ENCODE measurements at regions not wholly inside any gene's neighbourhood (a gene's known extent, or its start where the extent isn't known, plus 50 kb on each side); places are given as distances from the start of the nearest gene placed in this dataset.

GRCh38 chr17:65403626-65404025 is 157.8 kb downstream of the AXIN2 start:
- no peaks in the 10 kb centered on the region for H3K4me1 Mint-ChIP-seq
- no peak overlapping the region for H3K4me3 Mint-ChIP-seq
- H3K27ac Mint-ChIP-seq = no peak overlapping the region
- no peaks in the 10 kb centered on the region for H3K36me3 Mint-ChIP-seq
- Histone ChIP-seq H3K9me3 (ENCODE audit: control insufficient read depth, insufficient read depth, low read length) (no peaks in the 10 kb centered on the region), H3K27ac (ENCODE audit: low read length) (no peak overlapping the region), H3K4me1 (ENCODE audit: control insufficient read depth, insufficient read depth, low read length) (no peaks in the 10 kb centered on the region), H3K36me3 (ENCODE audit: control insufficient read depth, insufficient read depth, low read length) (no peaks in the 10 kb centered on the region), H3K4me3 (ENCODE audit: low read length) (no peak overlapping the region), H3K27me3 (ENCODE audit: control insufficient read depth, insufficient read depth, low read length) (peaks cover 2% of the 10 kb centered on the region)
- no peaks in the 10 kb centered on the region for H3K9me3 Mint-ChIP-seq
- intact Hi-C loops (cut with micrococcal nuclease) = no loop called here
- WGBS (ENCODE audit: insufficient coverage) = 78% methylated on average over 4 of the region's 4 CpGs
- DNase-seq = no peak
- ATAC-seq = no peak
- TF ChIP-seq CTCF (IDR thresholded peaks at IDR 0.05) = no peak
- H3K27me3 Mint-ChIP-seq (ENCODE audit: low read depth in 2 of 2) = peaks cover 16 to 42% of the 10 kb centered on the region in 2 donors

- Histone ChIP-seq H3K4me1 (ENCODE audit: control insufficient read depth, insufficient read depth, low read length) (no peaks in the 10 kb centered on the region), H3K27ac (ENCODE audit: low read length) (no peak overlapping the region), H3K4me3 (ENCODE audit: low read length) (no peak overlapping the region), H3K27me3 (ENCODE audit: control insufficient read depth, insufficient read depth, low read length) (peaks cover 2% of the 10 kb centered on the region), H3K9me3 (ENCODE audit: control insufficient read depth, insufficient read depth, low read length) (no peaks in the 10 kb centered on the region), H3K36me3 (ENCODE audit: control insufficient read depth, insufficient read depth, low read length) (no peaks in the 10 kb centered on the region)
- DNase-seq (no peak), ATAC-seq (no peak)
- H3K9me3 Mint-ChIP-seq = no peaks in the 10 kb centered on the region
- peaks cover 17 to 35% of the 10 kb centered on the region in 2 donors for H3K27me3 Mint-ChIP-seq (ENCODE audit: low read depth in 2 of 2)
- TF ChIP-seq CTCF (IDR thresholded peaks at IDR 0.05) = no peak
- no peak overlapping the region for H3K4me3 Mint-ChIP-seq
- WGBS (ENCODE audit: insufficient coverage) = 85% methylated on average over 18 of the region's 19 CpGs
- H3K27ac Mint-ChIP-seq = no peak overlapping the region
- intact Hi-C loops (cut with micrococcal nuclease) = no loop called here
- H3K36me3 Mint-ChIP-seq = no peaks in the 10 kb centered on the region
- H3K4me1 Mint-ChIP-seq = no peaks in the 10 kb centered on the region
Measured at GRCh38 chr17:65402513-65403496, 158.6 kb downstream of the AXIN2 start.

- H3K36me3 Mint-ChIP-seq = no peaks in the 10 kb centered on the region
Measured at GRCh38 chr17:65401561-65401960, 159.9 kb downstream of the AXIN2 start.

More at GRCh38 chr17:65401561-65401960, 159.9 kb downstream of the AXIN2 start:
- Mint-ChIP-seq H3K4me1 (no peaks in the 10 kb centered on the region), H3K9me3 (no peaks in the 10 kb centered on the region), H3K4me3 (no peak overlapping the region), H3K27ac (no peak overlapping the region), H3K27me3 (ENCODE audit: low read depth in 2 of 2) (peaks cover 16 to 25% of the 10 kb centered on the region in 2 donors)
- DNase-seq = no peak
- 50% methylated on average over 3 of the region's 3 CpGs for WGBS (ENCODE audit: insufficient coverage)
- TF ChIP-seq CTCF (IDR thresholded peaks at IDR 0.05) = no peak
- no peaks in the 10 kb centered on the region for H3K9me3 ChIP-seq (ENCODE audit: control insufficient read depth, insufficient read depth, low read length)
- H3K27ac ChIP-seq (ENCODE audit: low read length) = no peak overlapping the region
- intact Hi-C loops (cut with micrococcal nuclease) = no loop called here
- peaks cover 2% of the 10 kb centered on the region for H3K27me3 ChIP-seq (ENCODE audit: control insufficient read depth, insufficient read depth, low read length)
- no peaks in the 10 kb centered on the region for H3K4me1 ChIP-seq (ENCODE audit: control insufficient read depth, insufficient read depth, low read length)
- no peaks in the 10 kb centered on the region for H3K36me3 ChIP-seq (ENCODE audit: control insufficient read depth, insufficient read depth, low read length)
- no peak for ATAC-seq
- H3K4me3 ChIP-seq (ENCODE audit: low read length) = no peak overlapping the region

Data from natural killer cell (primary cell).